MM.1S (cell line): ENCODE measurements at regions not wholly inside any gene's neighbourhood (a gene's known extent, or its start where the extent isn't known, plus 50 kb on each side); places are given as distances from the start of the nearest gene placed in this dataset.

ENCODE experiments used
- DNase-seq: peaks from one replicate; pipeline ENCODE4 v3.0.0-alpha.2; 2015
- H2AFZ ChIP-seq: fragments of 300-600 bp; sonication (generic); 2 replicates; pipeline ENCODE4 v1.6.0; 2016; ENCODE audit warnings: antibody characterized with exemption, low read length
- H3F3A ChIP-seq: fragments of 300-600 bp; sonication (generic); 2 replicates; pipeline ENCODE4 v1.6.1; 2016; ENCODE audit warnings: mild to moderate bottlenecking, antibody characterized with exemption, low read length, moderate library complexity, mixed read lengths; ENCODE audit not compliant: insufficient read depth
- H3K27ac ChIP-seq: fragments of 300-600 bp; sonication (generic); 2 replicates; pipeline ENCODE4 v1.5.1; 2016; ENCODE audit warnings: mild to moderate bottlenecking, low read length
- H3K27me3 ChIP-seq: fragments of 300-600 bp; sonication (generic); replicated peaks from 2 replicates; pipeline ENCODE4 v1.6.0; 2016; ENCODE audit warnings: low read length; ENCODE audit not compliant: insufficient read depth
- H3K36me3 ChIP-seq: fragments of 300-600 bp; sonication (generic); replicated peaks from 2 replicates; pipeline ENCODE4 v1.6.1; 2016; ENCODE audit warnings: mild to moderate bottlenecking, low read length, mixed read lengths; ENCODE audit not compliant: insufficient read depth
- H3K4me1 ChIP-seq: fragments of 300-600 bp; sonication (generic); 2 replicates; pipeline ENCODE4 v1.6.1; 2016; ENCODE audit warnings: low read length, mixed read lengths
- H3K4me2 ChIP-seq: fragments of 300-600 bp; sonication (generic); 2 replicates; pipeline ENCODE4 v1.6.0; 2016; ENCODE audit warnings: low read depth, low read length
- H3K4me3 ChIP-seq: fragments of 300-600 bp; sonication (generic); 2 replicates; pipeline ENCODE4 v1.5.1; 2016; ENCODE audit warnings: low read length, mixed read lengths
- H3K79me2 ChIP-seq: fragments of 300-600 bp; sonication (generic); 2 replicates; pipeline ENCODE4 v1.6.1; 2016; ENCODE audit warnings: mixed run types, low read length, mixed read lengths
- H3K9ac ChIP-seq: fragments of 300-600 bp; sonication (generic); 2 replicates; pipeline ENCODE4 v1.6.1; 2016; ENCODE audit warnings: low read length, mixed read lengths
- H3K9me2 ChIP-seq: fragments of 300-600 bp; sonication (generic); replicated peaks from 2 replicates; pipeline ENCODE4 v1.6.1; 2016; ENCODE audit warnings: mild to moderate bottlenecking, low read length, mixed read lengths; ENCODE audit not compliant: insufficient read depth
- H3K9me3 ChIP-seq: fragments of 300-600 bp; sonication (generic); replicated peaks from 2 replicates; pipeline ENCODE4 v1.6.1; 2016; ENCODE audit warnings: mild to moderate bottlenecking, low read length, mixed read lengths; ENCODE audit not compliant: insufficient read depth
- H4K20me1 ChIP-seq: fragments of 300-600 bp; sonication (generic); 2 replicates; pipeline ENCODE4 v1.6.1; 2016; ENCODE audit warnings: mild to moderate bottlenecking, low read length, moderate library complexity, mixed read lengths; ENCODE audit not compliant: insufficient read depth
- CTCF ChIP-seq: fragments of 300-600 bp; sonication (generic); IDR thresholded peaks from 2 replicates; pipeline ENCODE4 v1.5.1; 2016; ENCODE audit warnings: antibody characterized with exemption, low read length, mixed read lengths
- EZH2 ChIP-seq: fragments of 300-600 bp; sonication (generic); optimal IDR thresholded peaks from 2 replicates; pipeline ENCODE3; 2017; ENCODE audit warnings: low read depth, mild to moderate bottlenecking, antibody characterized with exemption, low read length, mixed read lengths
- EZH2phosphoT487 ChIP-seq: fragments of 300-600 bp; sonication (generic); IDR thresholded peaks from 2 replicates; pipeline ENCODE4 v1.6.1; 2018; ENCODE audit warnings: antibody characterized with exemption, low read length

GRCh38 chr3:137641879-137642704 lies 122.0 kb upstream of the SOX14 start:
- no peaks in the 10 kb centered on the region for H3K79me2 ChIP-seq
- H3K36me3 ChIP-seq, result no peaks in the 10 kb centered on the region
- H3K4me3 ChIP-seq, result no peak overlapping the region
- H3K9me2 ChIP-seq, result no peaks in the 10 kb centered on the region
- H3F3A ChIP-seq, result no peaks in the 10 kb centered on the region
- H3K9me3 ChIP-seq, result no peaks in the 10 kb centered on the region
- no peaks in the 10 kb centered on the region for H4K20me1 ChIP-seq
- no peak overlapping the region for H2AFZ ChIP-seq
- DNase-seq, result no peak
- H3K27me3 ChIP-seq, result no peaks in the 10 kb centered on the region
- no peak overlapping the region for H3K9ac ChIP-seq
- H3K4me2 ChIP-seq, result no peak overlapping the region
- H3K27ac ChIP-seq, result no peak overlapping the region
- no peaks in the 10 kb centered on the region for H3K4me1 ChIP-seq
- TF ChIP-seq EZH2, result no peak
- no peak for TF ChIP-seq EZH2phosphoT487
- no peak for TF ChIP-seq CTCF

GRCh38 chr3:137642831-137643230 lies 121.3 kb upstream of the SOX14 start:
- H3K9ac ChIP-seq, result no peak overlapping the region
- no peak overlapping the region for H3K4me3 ChIP-seq
- no peaks in the 10 kb centered on the region for H3K9me3 ChIP-seq
- H3F3A ChIP-seq, result no peaks in the 10 kb centered on the region
- no peaks in the 10 kb centered on the region for H3K9me2 ChIP-seq
- no peak overlapping the region for H3K4me2 ChIP-seq
- TF ChIP-seq EZH2phosphoT487 (no peak), EZH2 (no peak), CTCF (no peak)
- no peaks in the 10 kb centered on the region for H3K36me3 ChIP-seq
- H2AFZ ChIP-seq, result no peak overlapping the region
- no peaks in the 10 kb centered on the region for H3K27me3 ChIP-seq
- H3K4me1 ChIP-seq, result no peaks in the 10 kb centered on the region
- DNase-seq, result no peak
- no peak overlapping the region for H3K27ac ChIP-seq
- no peaks in the 10 kb centered on the region for H4K20me1 ChIP-seq
- H3K79me2 ChIP-seq, result no peaks in the 10 kb centered on the region

- no peaks in the 10 kb centered on the region for H3K9me2 ChIP-seq
- H3K27ac ChIP-seq, result no peak overlapping the region
- H3K4me2 ChIP-seq, result no peak overlapping the region
- no peak overlapping the region for H3K4me3 ChIP-seq
- H2AFZ ChIP-seq, result no peak overlapping the region
- H3K79me2 ChIP-seq, result no peaks in the 10 kb centered on the region
- H4K20me1 ChIP-seq, result no peaks in the 10 kb centered on the region
- DNase-seq, result no peak
- H3K4me1 ChIP-seq, result no peaks in the 10 kb centered on the region
- H3K9me3 ChIP-seq, result no peaks in the 10 kb centered on the region
- TF ChIP-seq EZH2, result no peak
- no peak for TF ChIP-seq EZH2phosphoT487
- TF ChIP-seq CTCF, result no peak
- no peaks in the 10 kb centered on the region for H3K36me3 ChIP-seq
- no peak overlapping the region for H3K9ac ChIP-seq
- H3K27me3 ChIP-seq, result no peaks in the 10 kb centered on the region
- H3F3A ChIP-seq, result no peaks in the 10 kb centered on the region
Observed at GRCh38 chr3:137647179-137647578, 116.9 kb upstream of the SOX14 start.
